Neural crest cell (in vitro differentiated cells): ENCODE measurements at regions not wholly inside any gene's neighbourhood (a gene's known extent, or its start where the extent isn't known, plus 50 kb on each side); places are given as distances from the start of the nearest gene placed in this dataset.
"Not testable (repeated sequence)": the region's sequence is repeated elsewhere in the genome, so short reads cannot be mapped to it uniquely, and the experiment has no call there.

Source experiments
- DNase-seq: peaks from one replicate; pipeline ENCODE4 v3.0.0; 2021; ENCODE audit warnings: low read depth, mixed read lengths, low spot score
- H3K27ac Mint-ChIP-seq: one replicate; pipeline ENCODE4 v1.8.0; 2021; ENCODE audit warnings: mild to moderate bottlenecking, mixed read lengths; ENCODE audit not compliant: unreplicated experiment
- H3K27me3 Mint-ChIP-seq: 2 replicates; pipeline ENCODE4 v1.8.0; 2021; ENCODE audit warnings: low read depth, mild to moderate bottlenecking, mixed read lengths
- H3K36me3 Mint-ChIP-seq: 2 replicates; pipeline ENCODE4 v1.8.0; 2021; ENCODE audit warnings: low read depth, mild to moderate bottlenecking, mixed read lengths
- H3K4me1 Mint-ChIP-seq: 2 replicates; pipeline ENCODE4 v1.8.0; 2021; ENCODE audit warnings: mixed read lengths
- H3K4me3 Mint-ChIP-seq: one replicate; pipeline ENCODE4 v1.8.0; 2021; ENCODE audit warnings: mild to moderate bottlenecking, mixed read lengths
- H3K9me3 Mint-ChIP-seq: 2 replicates; pipeline ENCODE4 v1.8.0; 2021; ENCODE audit warnings: mixed read lengths
- CTCF ChIP-seq: fragments of 200-600 bp; sonication (generic); conservative IDR thresholded peaks from 2 replicates; pipeline ENCODE4 v1.5.0; 2021; ENCODE audit warnings: antibody characterized with exemption, mild to moderate bottlenecking

- Mint-ChIP-seq H3K27ac (no peak overlapping the region), H3K4me3 (no peak overlapping the region), H3K36me3 (no peaks in the 10 kb centered on the region), H3K9me3 (peaks cover under 1% of the 10 kb centered on the region), H3K4me1 (peaks cover 6% of the 10 kb centered on the region), H3K27me3 (no peaks in the 10 kb centered on the region)
- no peak for DNase-seq
- TF ChIP-seq CTCF, result no peak
Measured at GRCh38 chr15:36156879-36157427, 422.5 kb upstream of the CDIN1 start.

- H3K27ac Mint-ChIP-seq, result no peak overlapping the region
- peaks cover 2% of the 10 kb centered on the region for H3K9me3 Mint-ChIP-seq
- no peaks in the 10 kb centered on the region for H3K36me3 Mint-ChIP-seq
- no peak for TF ChIP-seq CTCF
- no peak overlapping the region for H3K4me3 Mint-ChIP-seq
- no peaks in the 10 kb centered on the region for H3K27me3 Mint-ChIP-seq
- no peak for DNase-seq
- H3K4me1 Mint-ChIP-seq, result peaks cover 9% of the 10 kb centered on the region
Measured at GRCh38 chr15:36160351-36160750, 419.1 kb upstream of the CDIN1 start.

- Mint-ChIP-seq H3K36me3 (no peaks in the 10 kb centered on the region), H3K9me3 (peaks cover 6% of the 10 kb centered on the region), H3K4me1 (peaks cover 9% of the 10 kb centered on the region), H3K27me3 (no peaks in the 10 kb centered on the region), H3K4me3 (no peak overlapping the region), H3K27ac (no peak overlapping the region)
- no peak for TF ChIP-seq CTCF
- DNase-seq, result no peak
Measured at GRCh38 chr15:36161108-36161507, 418.3 kb upstream of the CDIN1 start.

- Mint-ChIP-seq H3K4me3 (no peak overlapping the region), H3K9me3 (peaks cover 6% of the 10 kb centered on the region), H3K27ac (no peak overlapping the region), H3K4me1 (peaks cover 9% of the 10 kb centered on the region), H3K27me3 (no peaks in the 10 kb centered on the region), H3K36me3 (no peaks in the 10 kb centered on the region)
- TF ChIP-seq CTCF, result no peak
- DNase-seq, result no peak
Measured at GRCh38 chr15:36161771-36162212, 417.6 kb upstream of the CDIN1 start.

- DNase-seq, H3K36me3 Mint-ChIP-seq, H3K4me1 Mint-ChIP-seq, H3K27ac Mint-ChIP-seq, H3K9me3 Mint-ChIP-seq, H3K27me3 Mint-ChIP-seq, H3K4me3 Mint-ChIP-seq: not testable (repeated sequence)
Measured at GRCh38 chr15:36163983-36164382, 415.4 kb upstream of the CDIN1 start.

- no peaks in the 10 kb centered on the region for H3K9me3 Mint-ChIP-seq
- no peak overlapping the region for H3K27ac Mint-ChIP-seq
- H3K4me3 Mint-ChIP-seq, result no peak overlapping the region
- no peaks in the 10 kb centered on the region for H3K36me3 Mint-ChIP-seq
- no peak for TF ChIP-seq CTCF
- no peaks in the 10 kb centered on the region for H3K4me1 Mint-ChIP-seq
- no peak for DNase-seq
- no peaks in the 10 kb centered on the region for H3K27me3 Mint-ChIP-seq
Measured at GRCh38 chr15:36172955-36173354, 406.5 kb upstream of the CDIN1 start.
